ENCODE measurements at regions not wholly inside any gene's neighbourhood (a gene's known extent, or its start where the extent isn't known, plus 50 kb on each side); places are given as distances from the start of the nearest gene placed in this dataset.

- DNase-seq (ENCODE audit: low read depth): no peak
- no peak overlapping the region for H3K4me3 ChIP-seq (ENCODE audit: low read length)
- TF ChIP-seq CTCF (IDR thresholded peaks at IDR 0.05; ENCODE audit: insufficient read depth, low read depth, low read length, missing control alignments): no peak
These were observed 694.5 kb upstream of the NRP1 start for GRCh38 chr10:34028936-34029335.

GRCh38 chr10:34024693-34025425 lies 690.4 kb upstream of the NRP1 start:
- H3K4me3 ChIP-seq (ENCODE audit: low read length): no peak overlapping the region
- DNase-seq (ENCODE audit: low read depth): peak; percentile 42
- TF ChIP-seq CTCF (IDR thresholded peaks at IDR 0.05; ENCODE audit: insufficient read depth, low read depth, low read length, missing control alignments): no peak

GRCh38 chr10:34024282-34024681 lies 689.8 kb upstream of the NRP1 start:
- TF ChIP-seq CTCF (IDR thresholded peaks at IDR 0.05; ENCODE audit: insufficient read depth, low read depth, low read length, missing control alignments): no peak
- DNase-seq (ENCODE audit: low read depth): no peak

GRCh38 chr10:34022195-34022594 lies 687.7 kb upstream of the NRP1 start:
- no peak for TF ChIP-seq CTCF (IDR thresholded peaks at IDR 0.05; ENCODE audit: insufficient read depth, low read depth, low read length, missing control alignments)
- DNase-seq (ENCODE audit: low read depth): no peak
- H3K4me3 ChIP-seq (ENCODE audit: low read length): no peak overlapping the region

More at GRCh38 chr10:34024282-34024681, 689.8 kb upstream of the NRP1 start:
- no peak overlapping the region for H3K4me3 ChIP-seq (ENCODE audit: low read length)

GRCh38 chr10:34018784-34019183 lies 684.3 kb upstream of the NRP1 start:
- peak; percentile 35 for DNase-seq (ENCODE audit: low read depth)
- TF ChIP-seq CTCF (IDR thresholded peaks at IDR 0.05; ENCODE audit: insufficient read depth, low read depth, low read length, missing control alignments): no peak
- no peak overlapping the region for H3K4me3 ChIP-seq (ENCODE audit: low read length)

- TF ChIP-seq CTCF (IDR thresholded peaks at IDR 0.05; ENCODE audit: insufficient read depth, low read depth, low read length, missing control alignments): no peak
- DNase-seq (ENCODE audit: low read depth): peak; percentile 47
- no peak overlapping the region for H3K4me3 ChIP-seq (ENCODE audit: low read length)
These were observed 683.7 kb upstream of the NRP1 start for GRCh38 chr10:34018129-34018528.

- no peak overlapping the region for H3K4me3 ChIP-seq (ENCODE audit: low read length)
- TF ChIP-seq CTCF (IDR thresholded peaks at IDR 0.05; ENCODE audit: insufficient read depth, low read depth, low read length, missing control alignments): peak; percentile 7
- DNase-seq (ENCODE audit: low read depth): no peak
These were observed 682.8 kb upstream of the NRP1 start for GRCh38 chr10:34017281-34017680.

All from epithelial cell of esophagus (primary cell).